Neural cell (in vitro differentiated cells): ENCODE measurements at regions not wholly inside any gene's neighbourhood (a gene's known extent, or its start where the extent isn't known, plus 50 kb on each side); places are given as distances from the start of the nearest gene placed in this dataset.
A peak's percentile ranks its signal among the peaks of the same experiment; 100 is the strongest.

ENCODE experiments used
- H2AFZ ChIP-seq: fragments of 200-600, 300-800 bp; sonication (generic), shearing (Covaris generic); 2 replicates; pipeline ENCODE4 v1.6.0; 2014; ENCODE audit warnings: low read depth, mild to moderate bottlenecking, antibody characterized with exemption, low read length, moderate library complexity
- H3F3A ChIP-seq: fragments of 200-600 bp; shearing (Covaris generic); 2 replicates; pipeline ENCODE4 v1.6.1; 2016; ENCODE audit warnings: mild to moderate bottlenecking, moderate library complexity, mixed read lengths, antibody characterized with exemption, low read length; ENCODE audit not compliant: insufficient read depth, poor library complexity, severe bottlenecking
- H3K27ac ChIP-seq: fragments of 200-600, 300-800 bp; sonication (generic), shearing (Covaris generic); 2 replicates; pipeline ENCODE4 v1.5.1; 2014; ENCODE audit warnings: mild to moderate bottlenecking, low read length, moderate library complexity
- H3K27me3 ChIP-seq: fragments of 300-800, 200-600 bp; sonication (generic), shearing (Covaris generic); 2 replicates; pipeline ENCODE4 v1.6.0; 2014; ENCODE audit warnings: mild to moderate bottlenecking, low read depth, low read length, moderate library complexity; ENCODE audit not compliant: insufficient read depth
- H3K36me3 ChIP-seq: fragments of 300-800, 200-600 bp; sonication (generic), shearing (Covaris generic); 2 replicates; pipeline ENCODE4 v1.5.1; 2014; ENCODE audit warnings: mild to moderate bottlenecking, antibody characterized with exemption, low read length, moderate library complexity; ENCODE audit not compliant: insufficient read depth
- H3K4me2 ChIP-seq: fragments of 300-800, 200-600 bp; sonication (generic), shearing (Covaris generic); 2 replicates; pipeline ENCODE4 v1.6.0; 2014; ENCODE audit warnings: mild to moderate bottlenecking, low read length
- H3K4me3 ChIP-seq: fragments of 300-800, 200-600 bp; sonication (generic), shearing (Covaris generic); 2 replicates; pipeline ENCODE4 v1.5.1; 2014; ENCODE audit warnings: mild to moderate bottlenecking, low read length, moderate library complexity
- H3K79me2 ChIP-seq: fragments of 200-600 bp; shearing (Covaris generic); replicated peaks from 2 replicates; pipeline ENCODE4 v1.6.0; 2014; ENCODE audit warnings: mild to moderate bottlenecking, low read length, moderate library complexity; ENCODE audit not compliant: insufficient read depth
- H3K9ac ChIP-seq: fragments of 300-800, 200-600 bp; sonication (generic), shearing (Covaris generic); 2 replicates; pipeline ENCODE4 v1.6.1; 2016; ENCODE audit warnings: mild to moderate bottlenecking, low read length, mixed read lengths
- H3K9me2 ChIP-seq: fragments of 200-600 bp; shearing (Covaris generic); 2 replicates; pipeline ENCODE4 v1.6.1; 2016; ENCODE audit warnings: mild to moderate bottlenecking, low read length, mixed read lengths; ENCODE audit not compliant: insufficient read depth
- H3K9me3 ChIP-seq: fragments of 200-600, 300-800 bp; sonication (generic), shearing (Covaris generic); 2 replicates; pipeline ENCODE4 v1.6.1; 2016; ENCODE audit warnings: mild to moderate bottlenecking, mixed run types, low read length, moderate library complexity, mixed read lengths
- H4K20me1 ChIP-seq: fragments of 200-600 bp; shearing (Covaris generic); 2 replicates; pipeline ENCODE4 v1.6.1; 2016; ENCODE audit warnings: mild to moderate bottlenecking, mixed run types; ENCODE audit not compliant: insufficient read depth
- CTCF ChIP-seq: fragments of 450-650 bp; IDR thresholded peaks from 2 replicates; pipeline ENCODE4 v1.5.1; 2014; ENCODE audit warnings: antibody characterized with exemption, mild to moderate bottlenecking, moderate library complexity; ENCODE audit not compliant: poor library complexity, severe bottlenecking
- EP300 ChIP-seq: fragments of 450-650 bp; conservative IDR thresholded peaks from 2 replicates; pipeline ENCODE4 v1.6.1; 2014; ENCODE audit warnings: antibody characterized with exemption, mild to moderate bottlenecking, moderate library complexity; ENCODE audit not compliant: poor library complexity, severe bottlenecking
- EZH2 ChIP-seq: fragments of 200-600, 300-800 bp; shearing (Covaris generic), sonication (generic); IDR thresholded peaks from 2 replicates; pipeline ENCODE4 v1.6.1; 2014; ENCODE audit warnings: antibody characterized with exemption, low read length, borderline replicate concordance, mild to moderate bottlenecking; ENCODE audit not compliant: insufficient read depth, poor library complexity, severe bottlenecking
- MXI1 ChIP-seq: fragments of 450-650 bp; conservative IDR thresholded peaks from 2 replicates; pipeline ENCODE4 v1.6.1; 2014; ENCODE audit warnings: antibody characterized with exemption, mild to moderate bottlenecking; ENCODE audit not compliant: poor library complexity, severe bottlenecking
- POLR2AphosphoS5 ChIP-seq: IDR thresholded peaks from 2 replicates; pipeline ENCODE4 v1.6.1; 2012
- RAD21 ChIP-seq: fragments of 450-650 bp; conservative IDR thresholded peaks from 2 replicates; pipeline ENCODE4 v1.6.1; 2014; ENCODE audit warnings: antibody characterized with exemption, mild to moderate bottlenecking, moderate library complexity
- SMC3 ChIP-seq: fragments of 450-650 bp; conservative IDR thresholded peaks from 2 replicates; pipeline ENCODE4 v1.6.1; 2014; ENCODE audit warnings: antibody characterized with exemption, mild to moderate bottlenecking, moderate library complexity; ENCODE audit not compliant: poor library complexity
- TAF1 ChIP-seq: IDR thresholded peaks from 2 replicates; pipeline ENCODE4 v1.6.1; 2012; ENCODE audit warnings: low read depth
- TF ChIP-seq, protein P1 (sequence below): IDR thresholded peaks from 2 replicates; pipeline ENCODE4 v1.6.1; 2012; ENCODE audit warnings: borderline replicate concordance

DNA sequence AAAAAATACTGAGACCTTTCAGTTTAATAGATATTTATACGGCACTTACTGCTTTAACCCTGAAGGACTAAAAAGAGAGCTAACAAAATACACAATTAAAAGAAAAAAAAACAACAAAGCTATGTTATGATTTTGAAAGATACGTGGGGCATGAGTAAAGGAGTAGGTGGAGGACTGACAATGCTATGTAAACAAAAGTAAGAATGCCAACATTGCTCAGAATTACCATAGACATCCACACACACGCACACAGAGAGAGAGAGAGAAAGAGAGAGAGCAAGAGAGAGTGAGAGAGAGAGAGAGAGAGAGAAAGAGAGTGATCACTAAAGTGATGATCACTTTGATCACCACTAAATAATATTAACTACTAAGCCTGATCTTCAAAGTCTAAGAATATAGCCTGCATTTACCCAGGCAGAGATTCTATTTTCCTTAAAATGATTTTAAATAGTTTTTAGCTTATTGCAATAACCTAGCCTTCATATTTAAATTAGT, 313.9 kb upstream of the SPANXN4 start:
- Histone ChIP-seq H3K9me2 (no peaks in the 10 kb centered on the region), H3K27me3 (no peaks in the 10 kb centered on the region), H3K4me2 (no peak overlapping the region)

GRCh38 chrX:142702749-142703148, 323.0 kb upstream of the SPANXN4 start:
- Histone ChIP-seq H3K4me2 (no peak overlapping the region), H3K36me3 (no peaks in the 10 kb centered on the region), H4K20me1 (no peaks in the 10 kb centered on the region), H3K9ac (no peak overlapping the region), H3K27me3 (no peaks in the 10 kb centered on the region), H3K27ac (no peak overlapping the region), H3K9me3 (no peaks in the 10 kb centered on the region), H3K4me3 (no peak overlapping the region), H3K79me2 (no peaks in the 10 kb centered on the region), H3F3A (no peaks in the 10 kb centered on the region), H3K9me2 (no peaks in the 10 kb centered on the region), H2AFZ (no peak overlapping the region)
- TF ChIP-seq SMC3 (no peak), EP300 (peak; percentile 95), EZH2 (no peak), RAD21 (no peak), POLR2AphosphoS5 (peak; percentile 82)

More for the DNA sequence above, 313.9 kb upstream of the SPANXN4 start:
- Histone ChIP-seq H3K27ac (no peak overlapping the region), H3K36me3 (no peaks in the 10 kb centered on the region), H3K9ac (no peak overlapping the region), H3K4me3 (no peak overlapping the region), H3F3A (no peaks in the 10 kb centered on the region), H2AFZ (no peak overlapping the region), H4K20me1 (no peaks in the 10 kb centered on the region), H3K79me2 (no peaks in the 10 kb centered on the region), H3K9me3 (no peaks in the 10 kb centered on the region)
- TF ChIP-seq EP300 (no peak), TAF1 (no peak), RAD21 (no peak), CTCF (no peak)

DNA sequence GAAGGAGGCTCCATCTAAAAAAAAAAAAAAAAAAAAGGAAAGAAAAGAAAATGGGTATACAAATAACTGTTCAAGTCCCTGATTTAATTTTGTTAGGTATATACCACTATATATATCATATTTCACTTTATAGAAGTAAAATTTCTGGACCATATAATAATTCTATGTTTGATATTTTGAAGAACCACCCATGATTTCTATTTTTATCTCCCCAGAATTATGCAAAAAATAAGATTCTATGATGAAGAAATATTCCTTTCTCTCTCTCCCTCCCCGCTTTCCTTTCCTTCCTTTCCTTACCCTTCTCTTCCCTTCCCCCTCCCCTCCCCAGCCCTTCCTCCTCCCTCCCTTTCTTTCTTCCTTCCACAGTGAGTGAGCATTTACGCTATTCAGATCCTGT, 337.5 kb upstream of the SPANXN4 start:
- no peak overlapping the region for H3K9ac ChIP-seq

More for the DNA sequence above, 337.5 kb upstream of the SPANXN4 start:
- no peak overlapping the region for H3K4me2 ChIP-seq
- H3K4me3 ChIP-seq, result no peak overlapping the region
- no peaks in the 10 kb centered on the region for H3K9me2 ChIP-seq
- TF ChIP-seq, protein P1, sequence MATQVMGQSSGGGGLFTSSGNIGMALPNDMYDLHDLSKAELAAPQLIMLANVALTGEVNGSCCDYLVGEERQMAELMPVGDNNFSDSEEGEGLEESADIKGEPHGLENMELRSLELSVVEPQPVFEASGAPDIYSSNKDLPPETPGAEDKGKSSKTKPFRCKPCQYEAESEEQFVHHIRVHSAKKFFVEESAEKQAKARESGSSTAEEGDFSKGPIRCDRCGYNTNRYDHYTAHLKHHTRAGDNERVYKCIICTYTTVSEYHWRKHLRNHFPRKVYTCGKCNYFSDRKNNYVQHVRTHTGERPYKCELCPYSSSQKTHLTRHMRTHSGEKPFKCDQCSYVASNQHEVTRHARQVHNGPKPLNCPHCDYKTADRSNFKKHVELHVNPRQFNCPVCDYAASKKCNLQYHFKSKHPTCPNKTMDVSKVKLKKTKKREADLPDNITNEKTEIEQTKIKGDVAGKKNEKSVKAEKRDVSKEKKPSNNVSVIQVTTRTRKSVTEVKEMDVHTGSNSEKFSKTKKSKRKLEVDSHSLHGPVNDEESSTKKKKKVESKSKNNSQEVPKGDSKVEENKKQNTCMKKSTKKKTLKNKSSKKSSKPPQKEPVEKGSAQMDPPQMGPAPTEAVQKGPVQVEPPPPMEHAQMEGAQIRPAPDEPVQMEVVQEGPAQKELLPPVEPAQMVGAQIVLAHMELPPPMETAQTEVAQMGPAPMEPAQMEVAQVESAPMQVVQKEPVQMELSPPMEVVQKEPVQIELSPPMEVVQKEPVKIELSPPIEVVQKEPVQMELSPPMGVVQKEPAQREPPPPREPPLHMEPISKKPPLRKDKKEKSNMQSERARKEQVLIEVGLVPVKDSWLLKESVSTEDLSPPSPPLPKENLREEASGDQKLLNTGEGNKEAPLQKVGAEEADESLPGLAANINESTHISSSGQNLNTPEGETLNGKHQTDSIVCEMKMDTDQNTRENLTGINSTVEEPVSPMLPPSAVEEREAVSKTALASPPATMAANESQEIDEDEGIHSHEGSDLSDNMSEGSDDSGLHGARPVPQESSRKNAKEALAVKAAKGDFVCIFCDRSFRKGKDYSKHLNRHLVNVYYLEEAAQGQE, result no peak
- no peak for TF ChIP-seq EP300
- no peak for TF ChIP-seq TAF1
- no peak for TF ChIP-seq POLR2AphosphoS5
- TF ChIP-seq EZH2, result no peak
- no peak for TF ChIP-seq MXI1
- no peak for TF ChIP-seq CTCF
- TF ChIP-seq RAD21, result no peak
- TF ChIP-seq SMC3, result no peak
- no peak overlapping the region for H2AFZ ChIP-seq
- H3K79me2 ChIP-seq, result no peaks in the 10 kb centered on the region
- no peaks in the 10 kb centered on the region for H4K20me1 ChIP-seq
- no peaks in the 10 kb centered on the region for H3K27me3 ChIP-seq
- no peaks in the 10 kb centered on the region for H3F3A ChIP-seq
- H3K9me3 ChIP-seq, result no peaks in the 10 kb centered on the region
- no peaks in the 10 kb centered on the region for H3K36me3 ChIP-seq
- H3K27ac ChIP-seq, result no peak overlapping the region
